Naive B cell (primary cell): ENCODE measurements at regions not wholly inside any gene's neighbourhood (a gene's known extent, or its start where the extent isn't known, plus 50 kb on each side); places are given as distances from the start of the nearest gene placed in this dataset.
A peak's percentile ranks its signal among the peaks of the same experiment; 100 is the strongest.

Experiments used
- ATAC-seq, 2 donors: fragments of 150-1000 bp; cut with Tn5 transposase; 2 replicates each; pipeline ENCODE4 v1.10.0; 2021; ENCODE audit warnings: low read depth in 2 of 2, mild to moderate bottlenecking in 2 of 2, moderate library complexity in 2 of 2
- DNase-seq: peaks from one replicate; pipeline ENCODE4 v3.0.0; 2022
- H3K27ac Mint-ChIP-seq, 6 donors: one replicate each; pipeline ENCODE4 v1.8.0; 2020 to 2022; ENCODE audit warnings: mild to moderate bottlenecking in 6 of 6, mixed read lengths in 6 of 6, moderate library complexity in 5 of 6, inconsistent platforms in 2 of 6
- H3K27me3 Mint-ChIP-seq, 3 donors: one replicate each; pipeline ENCODE4 v1.8.0; 2021 to 2022; ENCODE audit warnings: mixed read lengths in 3 of 3, mild to moderate bottlenecking in 1 of 3
- H3K36me3 Mint-ChIP-seq, 2 donors: one replicate each; pipeline ENCODE4 v1.8.0; 2020 to 2022; ENCODE audit warnings: mixed read lengths in 2 of 2, inconsistent platforms in 1 of 2, mild to moderate bottlenecking in 1 of 2
- H3K4me1 Mint-ChIP-seq, 3 donors: one replicate each; pipeline ENCODE4 v1.8.0; 2020 to 2022; ENCODE audit warnings: mixed read lengths in 3 of 3, inconsistent platforms in 1 of 3, mild to moderate bottlenecking in 1 of 3, moderate library complexity in 1 of 3
- H3K4me3 Mint-ChIP-seq, 8 donors: one replicate each; pipeline ENCODE4 v1.8.0; 2020 to 2022; ENCODE audit warnings: mild to moderate bottlenecking in 8 of 8, mixed read lengths in 8 of 8, moderate library complexity in 8 of 8, inconsistent platforms in 2 of 8
- H3K9me3 Mint-ChIP-seq, 7 donors: one replicate each; pipeline ENCODE4 v1.8.0; 2020 to 2022; ENCODE audit warnings: mixed read lengths in 7 of 7, mild to moderate bottlenecking in 5 of 7, inconsistent platforms in 2 of 7, moderate library complexity in 1 of 7

DNA sequence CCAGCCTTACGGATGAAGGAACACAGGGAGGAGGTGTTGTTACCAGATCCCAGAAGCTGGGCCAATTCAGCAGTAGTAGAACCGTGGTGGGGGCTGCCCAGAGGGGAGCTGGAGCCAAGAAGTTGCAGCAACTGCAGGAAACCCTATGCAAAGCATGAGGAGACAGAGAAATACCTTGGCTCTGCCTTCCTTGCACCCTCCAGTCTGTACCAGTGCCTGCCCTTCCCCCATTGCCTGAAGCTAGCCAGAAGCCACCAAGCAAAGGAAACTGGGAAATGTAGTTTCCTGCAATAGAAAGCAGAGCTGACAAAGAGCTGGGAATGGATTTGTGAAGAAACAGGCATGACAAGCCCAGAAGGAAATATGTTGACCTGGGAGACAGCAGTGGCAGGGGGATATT lies 108.7 kb upstream of the FUNDC1 start:
- peaks cover 0 to 3% (median 0%) of the 10 kb centered on the region in 7 donors for H3K9me3 Mint-ChIP-seq
- DNase-seq (no peak), ATAC-seq (no peak)
- H3K27me3 Mint-ChIP-seq = no peaks in the 10 kb centered on the region
- H3K36me3 Mint-ChIP-seq = no peaks in the 10 kb centered on the region
- H3K4me1 Mint-ChIP-seq = no peaks in the 10 kb centered on the region
- no peak overlapping the region for H3K4me3 Mint-ChIP-seq
- peak overlapping the region in 2 of 6 donors; percentile 35 to 45 for H3K27ac Mint-ChIP-seq

DNA sequence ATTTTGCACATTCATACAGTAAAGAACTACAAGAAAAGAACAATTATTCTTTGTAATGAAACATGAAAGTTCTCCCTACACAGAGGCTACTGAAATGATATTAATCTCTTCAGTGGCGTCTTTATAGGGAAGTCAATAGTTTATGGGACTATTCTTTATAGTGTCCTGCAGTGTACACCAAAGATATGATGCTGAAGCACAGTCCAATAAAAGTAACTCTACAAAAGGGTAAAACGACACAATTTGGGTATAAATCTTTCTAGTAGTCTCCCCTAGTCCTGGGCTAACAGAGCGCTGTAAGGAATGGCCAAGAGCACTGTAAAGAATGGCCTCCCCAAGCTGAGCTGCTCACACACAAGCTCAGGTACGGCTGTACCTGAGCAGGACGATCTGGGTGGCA lies 101.1 kb upstream of the FUNDC1 start:
- H3K4me3 Mint-ChIP-seq = no peak overlapping the region
- H3K27me3 Mint-ChIP-seq = peaks cover 0 to 19% (median 0%) of the 10 kb centered on the region in 3 donors
- H3K9me3 Mint-ChIP-seq = peaks cover 0 to 4% (median 0%) of the 10 kb centered on the region in 7 donors
- H3K36me3 Mint-ChIP-seq = no peaks in the 10 kb centered on the region
- no peaks in the 10 kb centered on the region for H3K4me1 Mint-ChIP-seq
- no peak overlapping the region for H3K27ac Mint-ChIP-seq
- DNase-seq (no peak), ATAC-seq (no peak)

DNA sequence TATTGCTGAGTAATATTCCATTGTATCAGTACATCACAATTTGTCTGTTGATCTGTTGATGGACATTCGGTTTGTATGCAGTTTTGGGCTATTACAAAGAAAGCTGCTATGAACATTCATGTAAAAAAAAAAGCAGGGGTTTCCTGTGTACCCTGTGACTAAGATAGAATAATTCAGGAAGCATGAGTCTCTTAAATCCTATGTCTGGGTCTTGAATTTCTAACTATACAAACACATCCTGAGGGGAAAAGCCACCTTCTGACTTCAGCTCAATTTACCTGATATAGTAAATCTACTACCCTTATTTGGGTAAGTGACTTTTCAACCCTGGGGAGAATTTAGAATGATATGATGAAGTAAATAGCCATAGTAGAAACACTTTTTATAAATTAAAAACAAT lies 94.6 kb upstream of the FUNDC1 start:
- Mint-ChIP-seq H3K4me3 (no peak overlapping the region), H3K9me3 (no peaks in the 10 kb centered on the region), H3K27me3 (peaks cover 0 to 20% (median 0%) of the 10 kb centered on the region in 3 donors), H3K36me3 (no peaks in the 10 kb centered on the region), H3K27ac (no peak overlapping the region), H3K4me1 (no peaks in the 10 kb centered on the region)
- ATAC-seq (no peak), DNase-seq (no peak)

DNA sequence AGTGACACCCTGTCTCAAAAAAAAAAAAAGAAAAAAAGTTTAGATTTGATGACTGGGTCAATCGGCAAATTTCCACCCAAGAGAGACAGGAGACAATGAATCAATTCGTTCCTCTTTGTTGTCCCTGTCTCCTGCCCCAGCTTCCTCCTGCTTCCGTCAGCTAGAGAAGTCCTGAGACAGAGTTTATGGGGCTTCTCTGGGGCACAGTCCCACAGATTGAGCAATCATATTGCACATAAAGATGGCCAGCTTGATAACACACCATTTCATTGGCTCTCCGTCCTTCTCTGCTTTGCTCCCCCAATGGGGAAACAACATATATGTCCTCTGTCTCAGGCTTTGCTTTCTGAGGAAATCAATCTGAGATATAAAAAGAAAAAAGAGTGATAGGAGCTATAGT lies 78.4 kb upstream of the FUNDC1 start:
- Mint-ChIP-seq H3K9me3 (no peaks in the 10 kb centered on the region), H3K27ac (peak overlapping the region in 1 of 6 donors; percentile 7)

DNA sequence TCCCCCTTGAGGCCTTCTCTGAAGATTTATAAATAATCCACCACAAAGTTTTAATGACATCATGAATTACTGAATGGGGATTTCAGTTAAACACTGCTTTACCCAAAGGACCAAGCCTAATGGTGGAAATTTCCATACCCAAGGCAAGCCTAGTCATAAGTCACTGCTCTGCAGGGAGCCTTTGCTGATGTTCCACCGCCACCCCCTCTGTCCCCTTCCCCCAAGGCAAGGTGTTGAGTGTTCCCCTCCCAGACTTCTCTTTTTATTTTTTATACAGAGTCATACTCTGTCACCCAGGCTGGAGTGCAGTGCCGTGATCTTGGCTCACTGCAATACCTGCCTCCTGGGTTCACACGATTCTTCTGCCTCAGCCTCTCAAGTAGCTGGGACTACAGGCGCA lies 76.4 kb upstream of the FUNDC1 start:
- Mint-ChIP-seq H3K9me3 (no peaks in the 10 kb centered on the region), H3K4me3 (no peak overlapping the region), H3K36me3 (no peaks in the 10 kb centered on the region), H3K27me3 (peaks cover 0 to 15% (median 0%) of the 10 kb centered on the region in 3 donors), H3K27ac (no peak overlapping the region), H3K4me1 (no peaks in the 10 kb centered on the region)
- DNase-seq = no peak
- ATAC-seq = no peak

More for the DNA sequence above, 78.4 kb upstream of the FUNDC1 start:
- no peak overlapping the region for H3K4me3 Mint-ChIP-seq
- H3K27me3 Mint-ChIP-seq = peaks cover 0 to 15% (median 0%) of the 10 kb centered on the region in 3 donors
- no peaks in the 10 kb centered on the region for H3K36me3 Mint-ChIP-seq
- ATAC-seq (no peak), DNase-seq (no peak)
- no peaks in the 10 kb centered on the region for H3K4me1 Mint-ChIP-seq

DNA sequence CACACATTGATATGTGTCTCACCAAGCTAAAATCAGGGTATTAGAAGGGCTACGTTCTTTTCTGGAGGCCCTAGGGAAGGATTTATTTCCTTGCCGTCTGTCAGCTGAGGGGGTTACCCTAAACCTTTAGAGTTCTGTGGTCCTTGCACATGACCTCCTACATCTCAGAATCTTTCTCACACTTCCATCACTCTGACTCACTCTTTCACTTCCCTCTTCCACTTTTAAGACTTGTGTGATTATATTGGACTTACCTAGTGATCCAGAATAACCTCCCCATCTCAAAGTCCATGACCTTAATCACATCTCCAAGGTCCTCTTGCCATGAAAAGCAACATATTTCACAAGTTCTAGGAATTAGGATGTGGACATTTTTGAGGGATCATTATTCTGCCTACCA lies 53.6 kb upstream of the FUNDC1 start:
- no peaks in the 10 kb centered on the region for H3K36me3 Mint-ChIP-seq
- H3K27me3 Mint-ChIP-seq = no peaks in the 10 kb centered on the region
- peaks cover 0 to 3% (median 0%) of the 10 kb centered on the region in 3 donors for H3K4me1 Mint-ChIP-seq
- ATAC-seq (peak; percentile 56 to 71), DNase-seq (no peak)
- H3K4me3 Mint-ChIP-seq = no peak overlapping the region
- H3K27ac Mint-ChIP-seq = peak overlapping the region in 1 of 6 donors; percentile 47
- H3K9me3 Mint-ChIP-seq = peaks cover 0 to 19% (median 5%) of the 10 kb centered on the region in 7 donors
